A549 (cell line): ENCODE measurements at regions not wholly inside any gene's neighbourhood (a gene's known extent, or its start where the extent isn't known, plus 50 kb on each side); places are given as distances from the start of the nearest gene placed in this dataset.

Experiments
- ATAC-seq, 2 experiments: fragments of 200-7000 bp in 1 of 2; fragments of >200 bp in 1 of 2; cut with Nextera tagmentation in 1 of 2; cut with Tn5 transposase in 1 of 2; 3 replicates each; pipeline versions ENCODE4 v1.8.0 to v1.9.1; 2018 to 2020; ENCODE audit warnings: mild to moderate bottlenecking in 1 of 2, moderate library complexity in 1 of 2
- CTCF ChIA-PET: fragments of 300-600 bp; sonication (Branson Sonifier 250); formaldehyde crosslinking; extraction: SDS; loops from one replicate; lab custom pipeline; 2021; ENCODE audit warnings: antibody characterized with exemption, inconsistent platforms; lab: Yijun Ruan, JAX
- POLR2A ChIA-PET: fragments of 350-600 bp; formaldehyde crosslinking; extraction: SDS; loops from one replicate; lab custom pipeline; 2021; ENCODE audit warnings: antibody characterized with exemption, inconsistent platforms; lab: Yijun Ruan, JAX
- DNase-seq, 2 experiments: peaks; one replicate each; pipeline versions ENCODE4 v3.0.0 to v3.0.0-alpha.2; 2011 to 2016; ENCODE audit warnings: low read depth in 1 of 2, low spot score in 1 of 2
- FAIRE-seq: peaks from 2 replicates; lab custom pipeline; 2011; peaks lifted over from hg19 to GRCh38; lab: Jason Lieb, UNC
- H3K27ac ChIP-seq, 2 experiments: fragments of >200 bp; sonication (Bioruptor Twin); formaldehyde crosslinking; 3 replicates each; pipeline ENCODE4 v1.5.1; 2016 to 2017
- H3K4me1 ChIP-seq: fragments of >200 bp; sonication (Bioruptor Twin); formaldehyde crosslinking; 3 replicates; pipeline ENCODE4 v1.6.1; 2016
- H3K4me2 ChIP-seq: fragments of >200 bp; sonication (Bioruptor Twin); formaldehyde crosslinking; 3 replicates; pipeline ENCODE4 v1.6.1; 2016
- H3K4me3 ChIP-seq: fragments of >200 bp; sonication (Bioruptor Twin); formaldehyde crosslinking; 3 replicates; pipeline ENCODE4 v1.5.1; 2016
- H3K9me3 ChIP-seq: fragments of >200 bp; sonication (Bioruptor Twin); formaldehyde crosslinking; 3 replicates; pipeline ENCODE4 v1.6.1; 2016
- EHF ChIP-seq: fragments of 250-450 bp; sonication (Bioruptor Pico); IDR thresholded peaks from 2 replicates; pipeline ENCODE4 v1.5.0; 2020; ENCODE audit warnings: mild to moderate bottlenecking
- EHMT2 ChIP-seq: fragments of 200-600 bp; sonication (generic); IDR thresholded peaks from 2 replicates; pipeline ENCODE4 v1.6.1; 2016; ENCODE audit warnings: antibody characterized with exemption, low read depth, mild to moderate bottlenecking, moderate library complexity
- FOSB ChIP-seq: fragments of 250-450 bp; sonication (Bioruptor Pico); IDR thresholded peaks from 2 replicates; pipeline ENCODE4 v1.5.0; 2020; ENCODE audit warnings: mild to moderate bottlenecking, moderate library complexity
- HEYL ChIP-seq: fragments of 250-450 bp; sonication (Bioruptor Pico); IDR thresholded peaks from 2 replicates; pipeline ENCODE4 v1.8.0; 2021; ENCODE audit warnings: mild to moderate bottlenecking, moderate library complexity
- MYC ChIP-seq: IDR thresholded peaks from 2 replicates; pipeline ENCODE4 v1.6.1; 2012; ENCODE audit warnings: mild to moderate bottlenecking, inconsistent platforms, low read length, improper control_type of control experiment, borderline replicate concordance
- NPAS2 ChIP-seq: fragments of 250-450 bp; sonication (Bioruptor Pico); IDR thresholded peaks from 2 replicates; pipeline ENCODE4 v1.8.0; 2022; ENCODE audit warnings: mild to moderate bottlenecking, moderate library complexity, borderline replicate concordance
- NR3C1 ChIP-seq: fragments of >200 bp; sonication (Bioruptor Twin); formaldehyde crosslinking; IDR thresholded peaks from 3 replicates; pipeline ENCODE4 v1.6.1; 2017
- PHF8 ChIP-seq: fragments of 200-600 bp; sonication (generic); IDR thresholded peaks from 2 replicates; pipeline ENCODE4 v1.6.1; 2016; ENCODE audit warnings: low read depth, mild to moderate bottlenecking, antibody characterized with exemption, moderate library complexity, borderline replicate concordance
- POLR2AphosphoS2 ChIP-seq: conservative IDR thresholded peaks from 2 replicates; pipeline ENCODE4 v1.6.1; 2012; ENCODE audit warnings: low read length, improper control_type of control experiment, inconsistent platforms
- RCOR1 ChIP-seq: fragments of 150-350 bp; IDR thresholded peaks from 2 replicates; pipeline ENCODE4 v1.6.1; 2014; ENCODE audit warnings: antibody characterized with exemption, low read length, low read depth
- SMC3 ChIP-seq: fragments of >200 bp; sonication (Bioruptor Twin); formaldehyde crosslinking; IDR thresholded peaks from 3 replicates; pipeline ENCODE4 v1.6.1; 2018; ENCODE audit warnings: inconsistent platforms
- TP53 ChIP-seq: fragments of 250-450 bp; sonication (Bioruptor Pico); IDR thresholded peaks from 2 replicates; pipeline ENCODE4 v1.5.0; 2021; ENCODE audit warnings: mild to moderate bottlenecking, moderate library complexity
- ZSCAN20 ChIP-seq: fragments of 250-450 bp; sonication (Bioruptor Pico); IDR thresholded peaks from 2 replicates; pipeline ENCODE4 v1.8.0; 2022; ENCODE audit warnings: mild to moderate bottlenecking, moderate library complexity
- WGBS: methylation state at CpG from one replicate; pipeline ENCODE4 v1.1.6; 2017; ENCODE audit errors: missing lambda C conversion rate; 5-methylcytosine and 5-hydroxymethylcytosine counted together
- TF ChIP-seq, protein P1 (sequence below): IDR thresholded peaks from 2 replicates; pipeline ENCODE4 v1.6.1; 2012
- TF ChIP-seq, protein P2 (sequence below): fragments of >200 bp; sonication (Bioruptor Twin); formaldehyde crosslinking; IDR thresholded peaks from 3 replicates; pipeline ENCODE4 v1.5.1; 2016
- TF ChIP-seq, protein P3 (sequence below): IDR thresholded peaks from 2 replicates; pipeline ENCODE4 v1.6.1; 2012

DNA sequence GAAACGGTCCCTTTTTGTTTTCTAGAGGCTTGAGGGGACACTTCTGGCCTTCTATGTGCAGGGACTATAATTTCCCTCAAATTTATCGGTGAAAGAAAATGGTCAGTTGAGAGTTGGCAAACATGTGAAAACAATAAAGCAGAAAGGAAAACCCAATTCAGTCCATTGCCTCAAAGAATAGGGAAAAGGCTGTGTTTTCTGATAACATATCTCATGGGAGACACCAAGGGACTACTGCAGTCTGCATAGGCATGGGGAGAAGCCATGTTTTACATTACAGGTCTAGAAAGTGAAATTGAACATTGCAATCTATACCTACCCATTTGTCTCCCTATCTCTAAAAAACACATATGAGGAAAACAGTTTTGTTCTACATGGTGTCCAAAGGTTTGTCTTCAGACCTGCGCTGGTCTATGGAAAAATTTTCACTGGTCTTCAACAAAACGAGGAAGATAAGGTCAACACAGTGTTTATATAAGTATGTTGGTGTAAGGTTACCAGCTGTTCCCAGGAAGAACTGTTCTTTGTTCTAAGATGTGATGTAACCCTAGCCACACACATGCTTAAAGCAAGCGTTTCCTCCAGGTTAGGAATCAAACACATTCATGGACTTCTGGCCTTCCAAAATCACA is 179.7 kb downstream of the MREG start (continued):
- TF ChIP-seq, protein P1, sequence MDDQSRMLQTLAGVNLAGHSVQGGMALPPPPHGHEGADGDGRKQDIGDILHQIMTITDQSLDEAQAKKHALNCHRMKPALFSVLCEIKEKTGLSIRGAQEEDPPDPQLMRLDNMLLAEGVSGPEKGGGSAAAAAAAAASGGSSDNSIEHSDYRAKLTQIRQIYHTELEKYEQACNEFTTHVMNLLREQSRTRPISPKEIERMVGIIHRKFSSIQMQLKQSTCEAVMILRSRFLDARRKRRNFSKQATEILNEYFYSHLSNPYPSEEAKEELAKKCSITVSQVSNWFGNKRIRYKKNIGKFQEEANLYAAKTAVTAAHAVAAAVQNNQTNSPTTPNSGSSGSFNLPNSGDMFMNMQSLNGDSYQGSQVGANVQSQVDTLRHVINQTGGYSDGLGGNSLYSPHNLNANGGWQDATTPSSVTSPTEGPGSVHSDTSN, result no peak

DNA sequence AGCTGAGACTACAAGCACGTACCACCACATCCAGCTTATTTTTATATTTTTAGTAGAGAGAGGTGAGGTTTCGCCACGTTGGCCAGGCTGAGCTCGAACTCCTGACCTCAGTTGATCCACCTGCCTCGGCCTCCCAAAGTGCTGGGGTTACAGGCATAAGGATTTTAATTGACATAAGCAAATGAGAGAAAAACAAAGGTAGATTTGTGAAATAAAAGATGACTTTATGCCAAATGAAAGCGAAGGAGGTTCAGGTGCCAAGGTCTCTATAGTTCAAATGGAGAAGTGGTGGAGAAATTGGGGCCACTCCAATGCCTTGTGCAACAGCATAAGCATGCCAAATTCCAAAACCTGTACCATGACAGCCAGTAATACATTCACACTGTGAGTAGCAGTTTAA is 180.6 kb downstream of the MREG start:
- ATAC-seq, result no peak
- POLR2A ChIA-PET, result no interaction called here
- Histone ChIP-seq H3K4me2 (no peak overlapping the region; the same call in 2 of the 3 replicates), H3K9me3 (no peaks in the 10 kb centered on the region), H3K4me1 (peaks cover 46% of the 10 kb centered on the region), H3K27ac (peak overlapping the region; percentile 60 to 70; a peak in 4 of 6 replicates), H3K4me3 (no peak overlapping the region)
- CTCF ChIA-PET, result interaction anchor here (1.2 kb wide), 1 partner anchor 19 kb away, joined by 3 read pairs; no protein-coding TSS in a partner anchor
- no peak for FAIRE-seq
- DNase-seq, result no peak
- TF ChIP-seq TP53 (CRISPR knock-in tag) (no peak), FOSB (CRISPR knock-in tag) (no peak), SMC3 (no peak), EHMT2 (no peak), HEYL (CRISPR knock-in tag) (no peak), MYC (no peak), PHF8 (no peak), RCOR1 (no peak), NR3C1 (no peak), NPAS2 (CRISPR knock-in tag) (no peak), POLR2AphosphoS2 (no peak), EHF (CRISPR knock-in tag) (no peak)
- TF ChIP-seq, protein P1, result no peak
- TF ChIP-seq, protein P2, sequence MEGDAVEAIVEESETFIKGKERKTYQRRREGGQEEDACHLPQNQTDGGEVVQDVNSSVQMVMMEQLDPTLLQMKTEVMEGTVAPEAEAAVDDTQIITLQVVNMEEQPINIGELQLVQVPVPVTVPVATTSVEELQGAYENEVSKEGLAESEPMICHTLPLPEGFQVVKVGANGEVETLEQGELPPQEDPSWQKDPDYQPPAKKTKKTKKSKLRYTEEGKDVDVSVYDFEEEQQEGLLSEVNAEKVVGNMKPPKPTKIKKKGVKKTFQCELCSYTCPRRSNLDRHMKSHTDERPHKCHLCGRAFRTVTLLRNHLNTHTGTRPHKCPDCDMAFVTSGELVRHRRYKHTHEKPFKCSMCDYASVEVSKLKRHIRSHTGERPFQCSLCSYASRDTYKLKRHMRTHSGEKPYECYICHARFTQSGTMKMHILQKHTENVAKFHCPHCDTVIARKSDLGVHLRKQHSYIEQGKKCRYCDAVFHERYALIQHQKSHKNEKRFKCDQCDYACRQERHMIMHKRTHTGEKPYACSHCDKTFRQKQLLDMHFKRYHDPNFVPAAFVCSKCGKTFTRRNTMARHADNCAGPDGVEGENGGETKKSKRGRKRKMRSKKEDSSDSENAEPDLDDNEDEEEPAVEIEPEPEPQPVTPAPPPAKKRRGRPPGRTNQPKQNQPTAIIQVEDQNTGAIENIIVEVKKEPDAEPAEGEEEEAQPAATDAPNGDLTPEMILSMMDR, result no peak
- TF ChIP-seq, protein P3, sequence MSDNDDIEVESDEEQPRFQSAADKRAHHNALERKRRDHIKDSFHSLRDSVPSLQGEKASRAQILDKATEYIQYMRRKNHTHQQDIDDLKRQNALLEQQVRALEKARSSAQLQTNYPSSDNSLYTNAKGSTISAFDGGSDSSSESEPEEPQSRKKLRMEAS, result no peak
- TF ChIP-seq, all 56 proteins: peak for 0
- 88% methylated on average over 6 of the region's 6 CpGs for WGBS

DNA sequence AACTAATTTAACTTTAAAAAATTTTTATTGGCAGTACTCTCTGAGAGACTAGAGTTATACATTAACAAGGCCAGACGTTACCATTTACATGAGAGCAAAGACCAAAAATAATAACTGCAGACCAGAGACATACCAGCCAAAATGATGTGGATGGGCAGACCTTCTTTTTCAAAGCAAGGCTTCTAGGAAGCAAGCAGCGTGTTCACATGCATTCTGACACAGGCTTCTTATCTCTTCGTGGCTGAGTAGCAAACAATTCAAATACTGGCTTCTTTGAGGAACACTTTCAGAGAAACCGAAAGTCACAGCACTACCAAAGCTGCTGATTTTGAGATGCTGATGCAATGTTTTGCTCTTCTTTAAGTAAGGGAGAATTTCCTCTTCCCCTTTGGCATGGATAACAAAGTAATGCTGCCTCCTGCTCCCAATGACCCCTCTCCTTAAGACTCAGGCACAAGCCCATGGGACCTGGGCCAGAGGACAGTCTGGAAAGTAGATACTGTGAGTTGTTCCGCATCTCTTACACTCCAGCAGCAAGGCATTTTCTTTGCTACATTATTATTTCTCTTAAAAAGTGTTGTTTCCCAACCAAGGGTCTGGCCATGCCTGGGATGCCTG is 181.9 kb downstream of the MREG start:
- no peak for FAIRE-seq
- peak overlapping the region; percentile 48; the same call in 2 of the 3 replicates for H3K4me2 ChIP-seq
- peak overlapping the region; percentile 70 to 78 for H3K27ac ChIP-seq
- H3K4me1 ChIP-seq, result peaks cover 59% of the 10 kb centered on the region
- DNase-seq, result peak in 1 of 2 experiments; percentile 17
- TF ChIP-seq ZSCAN20 (no peak), PHF8 (no peak)
- TF ChIP-seq, all 56 proteins: peak for 0
- POLR2A ChIA-PET, result no interaction called here
- CTCF ChIA-PET, result interaction anchor here (1.0 to 1.8 kb wide), 2 partner anchors 25 to 99 kb away, joined by 3 read pairs; no protein-coding TSS in a partner anchor
- Histone ChIP-seq H3K9me3 (no peaks in the 10 kb centered on the region), H3K4me3 (no peak overlapping the region)
- WGBS, result 43% methylated on average over 5 of the region's 5 CpGs
- no peak for ATAC-seq
